ENCODE measurements at regions not wholly inside any gene's neighbourhood (a gene's known extent, or its start where the extent isn't known, plus 50 kb on each side); places are given as distances from the start of the nearest gene placed in this dataset.

GRCh38 chr2:56705713-56706112 lies 521.9 kb downstream of the CCDC85A start:
- DNase-seq (ENCODE audit: low spot score): no peak

- DNase-seq (ENCODE audit: low spot score): no peak
Measured at GRCh38 chr2:56707218-56707617, 523.4 kb downstream of the CCDC85A start.

GRCh38 chr2:56707650-56708049 lies 523.9 kb downstream of the CCDC85A start:
- DNase-seq (ENCODE audit: low spot score): no peak

GRCh38 chr2:56709181-56709580 lies 525.4 kb downstream of the CCDC85A start:
- DNase-seq (ENCODE audit: low spot score): no peak

- no peak for DNase-seq (ENCODE audit: low spot score)
Measured at GRCh38 chr2:56713161-56713676, 529.4 kb downstream of the CCDC85A start.

- no peak for DNase-seq (ENCODE audit: low spot score)
Measured at GRCh38 chr2:56713978-56714377, 530.2 kb downstream of the CCDC85A start.

GRCh38 chr2:56714400-56714799 lies 530.6 kb downstream of the CCDC85A start:
- no peak for DNase-seq (ENCODE audit: low spot score)

- DNase-seq (ENCODE audit: low spot score): no peak
Measured at GRCh38 chr2:56715683-56716082, 531.9 kb downstream of the CCDC85A start.

- no peak for DNase-seq (ENCODE audit: low spot score)
Measured at GRCh38 chr2:56718413-56718812, 534.6 kb downstream of the CCDC85A start.

GRCh38 chr2:56729212-56729611 lies 545.4 kb downstream of the CCDC85A start:
- no peak for DNase-seq (ENCODE audit: low spot score)

- no peak for DNase-seq (ENCODE audit: low spot score)
Measured at GRCh38 chr2:56732946-56733345, 549.2 kb downstream of the CCDC85A start.

- DNase-seq (ENCODE audit: low spot score): no peak
Measured at GRCh38 chr2:56739413-56739812, 555.6 kb downstream of the CCDC85A start.

- peak; percentile 86 for DNase-seq (ENCODE audit: low spot score)
Measured at GRCh38 chr2:56741601-56742102, 557.9 kb downstream of the CCDC85A start.

- DNase-seq (ENCODE audit: low spot score): no peak
Measured at GRCh38 chr2:56743807-56744206, 560.0 kb downstream of the CCDC85A start.

- DNase-seq (ENCODE audit: low spot score): no peak
Measured at GRCh38 chr2:56749152-56749752, 565.5 kb downstream of the CCDC85A start.

- no peak for DNase-seq (ENCODE audit: low spot score)
Measured at GRCh38 chr2:56753182-56753581, 569.4 kb downstream of the CCDC85A start.

- DNase-seq (ENCODE audit: low spot score): no peak
Measured at GRCh38 chr2:56754066-56754615, 570.4 kb downstream of the CCDC85A start.

GRCh38 chr2:56754627-56755026 lies 570.8 kb downstream of the CCDC85A start:
- no peak for DNase-seq (ENCODE audit: low spot score)

GRCh38 chr2:56757884-56758545 lies 574.2 kb downstream of the CCDC85A start:
- DNase-seq (ENCODE audit: low spot score): no peak

GRCh38 chr2:56763683-56764082 lies 579.9 kb downstream of the CCDC85A start:
- no peak for DNase-seq (ENCODE audit: low spot score)

- no peak for DNase-seq (ENCODE audit: low spot score)
Measured at GRCh38 chr2:56768973-56769372, 585.2 kb downstream of the CCDC85A start.

GRCh38 chr2:56770490-56770889 lies 586.7 kb downstream of the CCDC85A start:
- DNase-seq (ENCODE audit: low spot score): no peak

- DNase-seq (ENCODE audit: low spot score): no peak
Measured at GRCh38 chr2:56784046-56784445, 600.3 kb downstream of the CCDC85A start.
